Endothelial cell of umbilical vein (primary cell): ENCODE measurements at regions not wholly inside any gene's neighbourhood (a gene's known extent, or its start where the extent isn't known, plus 50 kb on each side); places are given as distances from the start of the nearest gene placed in this dataset.

ENCODE experiments used
- BruUV-seq: library from RNA; stranded (reverse); fragments of 400-500 nt; replicated peaks from 2 replicates; lab custom pipeline; 2021; lab: Mats Ljungman, UMichigan
- CTCF ChIA-PET: fragments of 300-600, 350-600 bp; sonication (Branson Sonifier 250); formaldehyde crosslinking; loops from one replicate; lab custom pipeline; 2021; ENCODE audit warnings: antibody characterized with exemption, inconsistent platforms; lab: Charles Lee
- POLR2A ChIA-PET: fragments of 300-600, 350-600 bp; sonication (Branson Sonifier 250); formaldehyde crosslinking; loops from one replicate; lab custom pipeline; 2021; ENCODE audit warnings: antibody characterized with exemption, inconsistent platforms; lab: Charles Lee
- DNase-seq: peaks from one replicate; pipeline ENCODE4 v3.0.0-alpha.2; 2011; ENCODE audit warnings: low read depth, low spot score
- FAIRE-seq: peaks from 2 replicates; lab custom pipeline; 2011; peaks lifted over from hg19 to GRCh38; lab: Jason Lieb, UNC
- H2AFZ ChIP-seq: 2 replicates; pipeline ENCODE4 v1.6.0; 2012; ENCODE audit warnings: low read depth, low read length, control low read depth, inconsistent platforms
- H3K27ac ChIP-seq: 2 replicates; pipeline ENCODE4 v1.5.1; 2011; ENCODE audit warnings: low read depth, mild to moderate bottlenecking, control low read depth, low read length, moderate library complexity; ENCODE audit not compliant: insufficient read depth
- H3K27me3 ChIP-seq, 2 experiments: 2 replicates each; pipeline versions ENCODE4 v1.6.0 to v1.6.1; 2011; ENCODE audit warnings: low read length in 2 of 2, mixed read lengths in 1 of 2; ENCODE audit not compliant: control insufficient read depth in 2 of 2, insufficient read depth in 2 of 2
- H3K36me3 ChIP-seq, 2 experiments: 2 replicates in 1 of 2; 3 replicates in 1 of 2; pipeline ENCODE4 v1.5.1; 2011; ENCODE audit warnings: low read length in 2 of 2, mild to moderate bottlenecking in 1 of 2, moderate library complexity in 1 of 2; ENCODE audit not compliant: control insufficient read depth in 2 of 2, insufficient read depth in 2 of 2; ENCODE audit errors: extremely low read depth in 1 of 2
- H3K4me1 ChIP-seq: 3 replicates; pipeline ENCODE4 v1.5.1; 2011; ENCODE audit warnings: mild to moderate bottlenecking, low read length; ENCODE audit not compliant: control insufficient read depth, insufficient read depth; ENCODE audit errors: extremely low read depth
- H3K4me2 ChIP-seq: 2 replicates; pipeline ENCODE4 v1.6.1; 2011; ENCODE audit warnings: low read length, control low read depth, mixed read lengths; ENCODE audit not compliant: insufficient read depth
- H3K4me3 ChIP-seq, 3 experiments: fragments of 200-600 bp in 1 of 3; sonication (generic), shearing (Covaris generic) in 1 of 3; replicated peaks in 1 of 3; 2 replicates each; pipeline ENCODE4 v1.5.1; 2011 to 2016; ENCODE audit warnings: control low read depth in 3 of 3, low read length in 3 of 3, mild to moderate bottlenecking in 2 of 3, inconsistent platforms in 1 of 3, low read depth in 1 of 3, moderate library complexity in 1 of 3; ENCODE audit not compliant: insufficient read depth in 1 of 3
- H3K79me2 ChIP-seq: 2 replicates; pipeline ENCODE4 v1.6.0; 2012; ENCODE audit warnings: low read length, inconsistent platforms; ENCODE audit not compliant: control insufficient read depth, insufficient read depth
- H3K9ac ChIP-seq: replicated peaks from 2 replicates; pipeline ENCODE3; 2011; ENCODE audit warnings: low read length, control low read depth; ENCODE audit not compliant: insufficient read depth; ENCODE audit errors: extremely low read depth
- H3K9me1 ChIP-seq: replicated peaks from 3 replicates; pipeline ENCODE4 v1.6.0; 2011; ENCODE audit warnings: mild to moderate bottlenecking, low read length; ENCODE audit not compliant: control insufficient read depth, insufficient read depth; ENCODE audit errors: extremely low read depth
- H3K9me3 ChIP-seq: replicated peaks from 2 replicates; pipeline ENCODE4 v1.5.1; 2012; ENCODE audit warnings: low read length, inconsistent platforms; ENCODE audit not compliant: control insufficient read depth, insufficient read depth
- H4K20me1 ChIP-seq: replicated peaks from 2 replicates; pipeline ENCODE3; 2011; ENCODE audit warnings: mild to moderate bottlenecking, low read length; ENCODE audit not compliant: control insufficient read depth, insufficient read depth; ENCODE audit errors: extremely low read depth
- CTCF ChIP-seq, 2 donors: IDR thresholded peaks; 1 replicate in 1 of 2; 2 replicates in 1 of 2; pipeline ENCODE4 v1.5.1; 2011; ENCODE audit warnings: low read length in 2 of 2, mild to moderate bottlenecking in 2 of 2, moderate library complexity in 2 of 2, control low read depth in 1 of 2, inconsistent platforms in 1 of 2, low read depth in 1 of 2; ENCODE audit not compliant: insufficient read depth in 1 of 2; ENCODE audit errors: extremely low read depth in 1 of 2
- EZH2 ChIP-seq: IDR thresholded peaks from 2 replicates; pipeline ENCODE4 v1.6.1; 2012; ENCODE audit warnings: borderline replicate concordance, low read depth, mild to moderate bottlenecking, moderate library complexity, low read length, inconsistent platforms; ENCODE audit not compliant: severe bottlenecking
- FOS ChIP-seq: IDR thresholded peaks from 2 replicates; pipeline ENCODE4 v1.6.1; 2011; ENCODE audit warnings: mild to moderate bottlenecking, low read length, moderate library complexity, borderline replicate concordance; ENCODE audit not compliant: insufficient read depth
- GATA2 ChIP-seq: IDR thresholded peaks from 2 replicates; pipeline ENCODE4 v1.7.0; 2011; ENCODE audit warnings: low read depth, mild to moderate bottlenecking, moderate library complexity, mixed read lengths, low read length; ENCODE audit not compliant: insufficient read length, insufficient read depth
- JUN ChIP-seq: IDR thresholded peaks from 2 replicates; pipeline ENCODE4 v1.6.1; 2011; ENCODE audit warnings: borderline replicate concordance, low read depth; ENCODE audit not compliant: insufficient read length, insufficient read depth
- MAX ChIP-seq: IDR thresholded peaks from 2 replicates; pipeline ENCODE4 v1.6.1; 2011; ENCODE audit not compliant: insufficient read depth, insufficient read length
- MYC ChIP-seq: IDR thresholded peaks from one replicate; pipeline ENCODE4 v1.6.1; 2011; ENCODE audit warnings: mild to moderate bottlenecking, low read depth, low read length
- POLR2A ChIP-seq: IDR thresholded peaks from 2 replicates; pipeline ENCODE4 v1.6.1; 2012; ENCODE audit warnings: low read depth, mild to moderate bottlenecking, control low read depth, low read length
- POLR2AphosphoS5 ChIP-seq: IDR thresholded peaks from 2 replicates; pipeline ENCODE4 v1.6.1; 2012; ENCODE audit warnings: low read depth, mild to moderate bottlenecking, control low read depth, low read length, moderate library complexity; ENCODE audit not compliant: insufficient read depth
- dilution Hi-C: fragments of 300-500 bp; cut with MboI; formaldehyde crosslinking; loops from one replicate; pipeline ENCODE4 v1.15.0; 2019; ENCODE audit warnings: low sequenced_read_pairs; ENCODE audit not compliant: extremely low pct_ligation_motif_present
- intact Hi-C: fragments of 100-400 bp; cut with micrococcal nuclease; formaldehyde crosslinking; loops from one replicate; pipeline ENCODE4 v1.10.0; 2022

- Histone ChIP-seq H3K36me3 (no peaks in the 10 kb centered on the region), H3K4me3 (no peak overlapping the region), H3K4me2 (no peak overlapping the region), H3K9ac (no peak overlapping the region), H3K79me2 (no peaks in the 10 kb centered on the region), H3K27me3 (no peaks in the 10 kb centered on the region), H3K9me1 (no peaks in the 10 kb centered on the region), H4K20me1 (no peaks in the 10 kb centered on the region), H3K4me1 (no peaks in the 10 kb centered on the region), H2AFZ (no peak overlapping the region), H3K27ac (no peak overlapping the region), H3K9me3 (no peaks in the 10 kb centered on the region)
- no peak for FAIRE-seq
- dilution Hi-C loops: no loop called here
- no TSS peak for BruUV-seq
- CTCF ChIA-PET: no interaction called here
- intact Hi-C loops: no loop called here
- no peak for DNase-seq
- POLR2A ChIA-PET: no interaction called here
- TF ChIP-seq MAX: no peak
- no peak for TF ChIP-seq FOS
- no peak for TF ChIP-seq EZH2
- TF ChIP-seq POLR2AphosphoS5: no peak
- TF ChIP-seq JUN: no peak
- no peak for TF ChIP-seq MYC
- TF ChIP-seq GATA2: no peak
- TF ChIP-seq POLR2A: no peak
- no peak for TF ChIP-seq CTCF (IDR thresholded peaks at IDR 0.05; ENCODE audit: extremely low read depth in 1 of 2, insufficient read depth in 1 of 2, low read depth in 1 of 2, low read length in 2 of 2)
Observed at GRCh38 chr5:99081711-99082110, 152.9 kb upstream of the CHD1 start.
